Naive thymus-derived CD4-positive, alpha-beta T cell (primary cell): ENCODE measurements at regions not wholly inside any gene's neighbourhood (a gene's known extent, or its start where the extent isn't known, plus 50 kb on each side); places are given as distances from the start of the nearest gene placed in this dataset.
"Not testable (repeated sequence)": the region's sequence is repeated elsewhere in the genome, so short reads cannot be mapped to it uniquely, and the experiment has no call there.

Experiments used
- ATAC-seq: fragments of 150-1000 bp; cut with Tn5 transposase; 2 replicates; pipeline ENCODE4 v1.10.0; 2021; ENCODE audit warnings: mild to moderate bottlenecking, moderate library complexity
- CTCF ChIA-PET: fragments of 350-600 bp; sonication (Branson Sonifier 250); formaldehyde crosslinking; loops from one replicate; lab custom pipeline; 2021; ENCODE audit warnings: antibody characterized with exemption; lab: Charles Lee
- POLR2A ChIA-PET: fragments of 350-600 bp; sonication (Branson Sonifier 250); formaldehyde crosslinking; loops from one replicate; lab custom pipeline; 2021; ENCODE audit warnings: antibody characterized with exemption, inconsistent platforms; lab: Charles Lee
- DNase-seq, 9 donors: peaks; one replicate each; pipeline versions ENCODE4 v3.0.0 to v3.0.0-alpha.2; 2020 to 2022; ENCODE audit warnings: mixed read lengths in 1 of 9
- H3K27ac ChIP-seq: one replicate; pipeline ENCODE4 v1.7.0; 2013; ENCODE audit warnings: mild to moderate bottlenecking, low read depth, low read length, moderate library complexity
- H3K27me3 ChIP-seq, 2 donors: one replicate each; pipeline ENCODE4 v1.7.0; 2013; ENCODE audit warnings: low read length in 2 of 2, mild to moderate bottlenecking in 2 of 2, moderate library complexity in 2 of 2; ENCODE audit not compliant: control insufficient read depth in 2 of 2, insufficient read depth in 2 of 2
- H3K36me3 ChIP-seq, 3 experiments: 1 replicate in 2 of 3; 2 replicates in 1 of 3; pipeline ENCODE4 v1.7.0; 2013; ENCODE audit warnings: low read length in 3 of 3, mild to moderate bottlenecking in 3 of 3, moderate library complexity in 1 of 3; ENCODE audit not compliant: insufficient read depth in 3 of 3, control insufficient read depth in 2 of 3
- H3K4me1 ChIP-seq, 2 donors: one replicate each; pipeline ENCODE4 v1.7.0; 2013; ENCODE audit warnings: low read length in 2 of 2, mild to moderate bottlenecking in 2 of 2, moderate library complexity in 1 of 2; ENCODE audit not compliant: control insufficient read depth in 2 of 2, insufficient read depth in 2 of 2
- H3K4me3 ChIP-seq: 2 replicates; pipeline ENCODE4 v1.7.0; 2013; ENCODE audit warnings: mild to moderate bottlenecking, low read length
- H3K9me3 ChIP-seq, 3 experiments: 1 replicate in 2 of 3; 2 replicates in 1 of 3; pipeline ENCODE4 v1.7.0; 2013; ENCODE audit warnings: low read length in 3 of 3; ENCODE audit not compliant: control insufficient read depth in 2 of 3
- H3K27ac Mint-ChIP-seq, 9 donors: one replicate each; pipeline ENCODE4 v1.8.0; 2020 to 2022; ENCODE audit warnings: mixed read lengths in 9 of 9, mild to moderate bottlenecking in 8 of 9, moderate library complexity in 5 of 9, inconsistent platforms in 2 of 9
- H3K27me3 Mint-ChIP-seq, 5 donors: one replicate each; pipeline ENCODE4 v1.8.0; 2021 to 2022; ENCODE audit warnings: mixed read lengths in 5 of 5, mild to moderate bottlenecking in 1 of 5
- H3K36me3 Mint-ChIP-seq, 5 donors: one replicate each; pipeline ENCODE4 v1.8.0; 2020 to 2022; ENCODE audit warnings: mixed read lengths in 5 of 5, mild to moderate bottlenecking in 3 of 5, inconsistent platforms in 1 of 5
- H3K4me1 Mint-ChIP-seq, 7 donors: one replicate each; pipeline ENCODE4 v1.8.0; 2020 to 2022; ENCODE audit warnings: mixed read lengths in 7 of 7, mild to moderate bottlenecking in 3 of 7, inconsistent platforms in 1 of 7
- H3K4me3 Mint-ChIP-seq, 10 donors: one replicate each; pipeline ENCODE4 v1.8.0; 2020 to 2022; ENCODE audit warnings: mild to moderate bottlenecking in 10 of 10, mixed read lengths in 10 of 10, moderate library complexity in 6 of 10, inconsistent platforms in 2 of 10
- H3K9me3 Mint-ChIP-seq, 11 donors: one replicate each; pipeline ENCODE4 v1.8.0; 2020 to 2022; ENCODE audit warnings: mixed read lengths in 11 of 11, mild to moderate bottlenecking in 4 of 11, inconsistent platforms in 1 of 11, moderate library complexity in 1 of 11
- intact Hi-C, 2 donors: fragments of 100-400 bp; cut with micrococcal nuclease; formaldehyde crosslinking; loops; one replicate each; pipeline ENCODE4 v1.15.1; 2023

DNA sequence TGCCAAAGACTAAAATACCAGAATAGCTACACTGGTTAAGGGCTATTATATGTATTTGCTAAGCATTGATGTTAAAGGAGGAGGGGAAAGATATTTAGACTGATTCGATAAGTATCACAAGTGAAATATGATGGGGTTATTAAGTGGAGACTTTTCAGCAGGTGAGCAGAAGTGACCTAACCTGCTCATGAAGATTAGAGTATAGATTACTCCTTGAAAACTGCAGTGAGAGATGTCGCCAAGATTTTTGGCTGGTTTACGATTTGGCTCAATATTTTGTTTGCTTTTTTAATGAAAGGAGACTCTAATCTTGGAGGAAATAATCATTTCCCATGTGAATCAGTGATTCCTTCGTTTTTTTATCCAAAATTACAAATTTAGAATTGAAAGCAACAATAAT lies 1279.5 kb upstream of the TENM4 start:
- Mint-ChIP-seq H3K9me3 (peaks cover 0 to 14% (median 4%) of the 10 kb centered on the region in 11 donors), H3K36me3 (no peaks in the 10 kb centered on the region), H3K27ac (no peak overlapping the region), H3K27me3 (no peaks in the 10 kb centered on the region), H3K4me3 (no peak overlapping the region), H3K4me1 (no peaks in the 10 kb centered on the region)
- Histone ChIP-seq H3K4me1 (no peaks in the 10 kb centered on the region), H3K27ac (no peak overlapping the region), H3K4me3 (no peak overlapping the region), H3K36me3 (no peaks in the 10 kb centered on the region), H3K9me3 (no peaks in the 10 kb centered on the region), H3K27me3 (no peaks in the 10 kb centered on the region)
- DNase-seq: no peak
- intact Hi-C loops: no loop called here
- CTCF ChIA-PET: no interaction called here
- no peak for ATAC-seq
- POLR2A ChIA-PET: no interaction called here

DNA sequence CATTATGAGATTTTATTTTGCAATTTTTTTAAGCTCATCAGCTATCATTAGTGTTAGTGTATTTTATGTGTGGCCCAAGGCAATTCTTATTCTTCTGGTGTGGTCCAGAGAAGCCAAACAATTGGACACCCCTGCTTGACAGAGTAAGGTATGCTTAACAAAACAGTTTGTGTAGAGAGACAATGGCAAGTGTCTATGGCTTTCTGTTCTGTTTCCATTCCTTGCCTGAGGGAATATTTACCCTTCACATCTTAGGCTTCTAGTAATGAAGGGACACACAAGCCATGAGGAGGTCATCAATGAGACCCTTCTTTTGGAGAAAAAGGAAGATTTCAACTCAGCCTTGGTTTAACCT lies 1278.4 kb upstream of the TENM4 start:
- CTCF ChIA-PET: no interaction called here
- ATAC-seq (no peak), DNase-seq (no peak)
- peaks cover 0 to 14% (median 5%) of the 10 kb centered on the region in 11 donors for H3K9me3 Mint-ChIP-seq
- Histone ChIP-seq H3K4me3 (no peak overlapping the region), H3K36me3 (no peaks in the 10 kb centered on the region), H3K27ac (no peak overlapping the region), H3K27me3 (no peaks in the 10 kb centered on the region), H3K9me3 (no peaks in the 10 kb centered on the region), H3K4me1 (no peaks in the 10 kb centered on the region)
- H3K27ac Mint-ChIP-seq: no peak overlapping the region
- H3K4me1 Mint-ChIP-seq: no peaks in the 10 kb centered on the region
- intact Hi-C loops: no loop called here
- H3K36me3 Mint-ChIP-seq: no peaks in the 10 kb centered on the region
- POLR2A ChIA-PET: no interaction called here
- H3K27me3 Mint-ChIP-seq: no peaks in the 10 kb centered on the region
- no peak overlapping the region for H3K4me3 Mint-ChIP-seq

DNA sequence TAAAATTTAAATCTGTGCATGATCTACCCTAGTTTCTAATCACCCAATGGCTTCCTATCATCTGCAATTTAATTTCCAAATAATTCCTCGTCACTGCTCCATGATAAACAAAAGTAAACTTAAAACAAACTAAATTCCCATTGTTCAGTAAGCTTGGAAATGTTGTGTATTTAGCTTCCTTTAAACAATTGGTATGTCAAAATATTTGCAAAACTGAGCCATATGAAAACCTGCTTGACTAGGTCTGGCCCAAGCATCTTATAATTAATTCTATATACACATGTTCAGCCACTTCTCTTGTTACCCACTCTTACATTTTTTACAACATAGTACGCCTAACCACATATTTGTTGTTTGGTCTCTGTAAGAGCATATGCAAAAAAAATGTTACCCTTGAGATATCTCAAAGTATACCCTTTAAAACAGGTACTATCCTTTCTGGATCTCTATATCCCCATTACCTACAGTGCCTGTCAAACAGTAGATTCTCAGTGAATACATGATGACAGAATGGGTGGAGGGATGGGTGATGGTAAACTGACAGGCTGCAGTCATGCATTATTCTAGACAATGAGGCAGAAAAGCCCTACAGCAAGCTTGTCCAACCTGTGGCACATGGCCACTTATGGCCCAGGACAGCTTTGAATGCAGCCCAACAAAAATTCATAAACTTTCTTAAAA lies 1277.9 kb upstream of the TENM4 start:
- H3K27me3 ChIP-seq: no peaks in the 10 kb centered on the region
- H3K36me3 ChIP-seq: no peaks in the 10 kb centered on the region
- ATAC-seq: no peak
- H3K27ac ChIP-seq: no peak overlapping the region
- POLR2A ChIA-PET: no interaction called here
- Mint-ChIP-seq H3K27ac (no peak overlapping the region), H3K4me3 (no peak overlapping the region), H3K27me3 (no peaks in the 10 kb centered on the region), H3K4me1 (no peaks in the 10 kb centered on the region), H3K36me3 (no peaks in the 10 kb centered on the region), H3K9me3 (peaks cover 0 to 14% (median 5%) of the 10 kb centered on the region in 11 donors)
- CTCF ChIA-PET: no interaction called here
- intact Hi-C loops: no loop called here
- DNase-seq: no peak
- H3K4me3 ChIP-seq: no peak overlapping the region
- no peaks in the 10 kb centered on the region for H3K4me1 ChIP-seq
- H3K9me3 ChIP-seq: no peaks in the 10 kb centered on the region

DNA sequence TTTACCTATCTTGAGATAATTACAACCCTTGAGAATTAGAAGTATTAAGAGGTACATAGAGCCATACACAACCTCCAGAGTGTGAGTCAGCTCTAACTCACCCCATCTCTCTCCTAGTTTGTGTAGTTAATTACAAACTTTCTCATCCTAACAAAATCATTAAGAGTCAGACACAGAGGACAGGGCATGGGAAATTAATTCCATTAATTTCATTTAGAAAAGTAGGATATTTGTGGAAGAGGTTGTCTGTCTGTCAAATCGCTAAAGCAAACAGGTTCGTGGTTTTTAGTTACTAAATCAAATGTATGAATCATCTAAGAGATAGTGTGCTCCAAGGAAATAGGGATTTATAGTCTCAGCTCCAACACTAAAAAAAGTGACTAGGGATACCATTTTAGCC lies 1261.4 kb upstream of the TENM4 start:
- POLR2A ChIA-PET: no interaction called here
- Histone ChIP-seq H3K27ac (no peak overlapping the region), H3K27me3 (no peaks in the 10 kb centered on the region), H3K36me3 (no peaks in the 10 kb centered on the region), H3K9me3 (no peaks in the 10 kb centered on the region), H3K4me1 (no peaks in the 10 kb centered on the region), H3K4me3 (no peak overlapping the region)
- H3K4me1 Mint-ChIP-seq: no peaks in the 10 kb centered on the region
- H3K27me3 Mint-ChIP-seq: no peaks in the 10 kb centered on the region
- no peak for DNase-seq
- H3K4me3 Mint-ChIP-seq: no peak overlapping the region
- no peak overlapping the region for H3K27ac Mint-ChIP-seq
- CTCF ChIA-PET: no interaction called here
- no peaks in the 10 kb centered on the region for H3K36me3 Mint-ChIP-seq
- intact Hi-C loops: no loop called here
- ATAC-seq: no peak
- peaks cover 0 to 32% (median 8%) of the 10 kb centered on the region in 11 donors for H3K9me3 Mint-ChIP-seq

DNA sequence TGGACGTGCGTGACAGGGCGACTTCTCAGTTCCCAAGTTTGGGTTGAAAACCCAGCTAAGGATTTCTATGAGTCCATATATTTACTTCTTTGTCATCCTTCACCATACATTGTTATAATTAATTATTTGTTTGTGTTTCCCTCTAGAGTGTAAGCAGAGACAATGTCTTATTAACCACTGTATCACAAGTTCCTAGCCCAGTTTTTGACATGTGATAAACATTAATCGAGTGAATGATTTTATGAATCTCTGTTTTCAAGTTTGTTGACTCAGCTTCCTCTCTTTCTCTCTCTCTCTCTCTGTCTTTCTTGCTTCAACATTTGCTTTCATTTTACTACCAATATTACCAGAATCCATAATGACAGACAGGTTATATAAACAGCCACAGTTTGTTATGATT lies 1259.6 kb upstream of the TENM4 start:
- Mint-ChIP-seq H3K27ac (no peak overlapping the region), H3K36me3 (no peaks in the 10 kb centered on the region), H3K9me3 (peaks cover 0 to 27% (median 9%) of the 10 kb centered on the region in 11 donors), H3K4me1 (no peaks in the 10 kb centered on the region), H3K27me3 (no peaks in the 10 kb centered on the region), H3K4me3 (no peak overlapping the region)
- intact Hi-C loops: no loop called here
- ATAC-seq (no peak), DNase-seq (no peak)
- H3K36me3 ChIP-seq: no peaks in the 10 kb centered on the region
- H3K9me3 ChIP-seq: no peaks in the 10 kb centered on the region
- H3K4me3 ChIP-seq: no peak overlapping the region
- ChIA-PET POLR2A (no interaction called here), CTCF (no interaction called here)
- no peaks in the 10 kb centered on the region for H3K27me3 ChIP-seq
- no peaks in the 10 kb centered on the region for H3K4me1 ChIP-seq
- no peak overlapping the region for H3K27ac ChIP-seq

DNA sequence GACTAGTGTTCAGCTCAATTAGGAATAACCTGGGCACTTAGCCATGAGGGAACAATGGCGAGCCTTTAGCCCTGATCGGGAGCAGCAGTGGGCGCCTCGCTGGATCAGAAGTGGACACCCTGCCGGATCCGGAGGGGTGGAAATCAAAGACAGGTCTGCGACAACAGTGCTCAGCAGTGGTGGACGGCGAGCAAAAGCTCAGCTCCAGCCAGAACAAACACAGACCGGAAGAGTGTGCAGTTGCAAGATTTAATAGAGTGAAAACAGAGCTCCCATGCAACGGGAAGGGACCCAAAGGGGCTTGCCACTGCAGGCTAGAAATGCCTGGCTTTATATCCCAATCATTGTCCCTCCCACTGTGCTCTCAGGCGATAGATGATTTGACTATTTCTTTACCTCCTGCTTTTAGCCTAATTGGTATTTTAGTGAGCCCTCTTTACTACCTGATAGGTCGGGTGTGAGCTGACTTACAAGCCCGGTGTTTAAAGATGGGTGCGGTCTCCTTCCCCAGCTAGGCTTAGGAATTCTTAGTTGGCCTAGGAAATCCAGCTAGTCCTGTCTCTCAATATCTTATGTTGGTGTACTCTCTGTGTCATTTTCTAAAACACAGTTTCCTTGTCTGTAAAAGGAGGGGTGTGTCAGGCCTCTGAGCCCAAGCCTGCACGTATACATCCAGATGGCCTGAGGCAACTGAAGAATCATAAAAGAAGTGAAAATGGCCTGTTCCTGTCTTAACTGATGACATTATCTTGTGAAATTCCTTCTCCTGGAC lies 1258.8 kb upstream of the TENM4 start:
- CTCF ChIA-PET, H3K36me3 Mint-ChIP-seq, H3K4me3 ChIP-seq, H3K27me3 ChIP-seq, DNase-seq, ATAC-seq, H3K4me3 Mint-ChIP-seq, H3K4me1 ChIP-seq, H3K9me3 ChIP-seq, H3K27me3 Mint-ChIP-seq, POLR2A ChIA-PET, H3K27ac ChIP-seq, H3K36me3 ChIP-seq, H3K27ac Mint-ChIP-seq, H3K4me1 Mint-ChIP-seq, intact Hi-C loops: not testable (repeated sequence)
- H3K9me3 Mint-ChIP-seq: peaks cover 0 to 22% (median 7%) of the 10 kb centered on the region in 11 donors

DNA sequence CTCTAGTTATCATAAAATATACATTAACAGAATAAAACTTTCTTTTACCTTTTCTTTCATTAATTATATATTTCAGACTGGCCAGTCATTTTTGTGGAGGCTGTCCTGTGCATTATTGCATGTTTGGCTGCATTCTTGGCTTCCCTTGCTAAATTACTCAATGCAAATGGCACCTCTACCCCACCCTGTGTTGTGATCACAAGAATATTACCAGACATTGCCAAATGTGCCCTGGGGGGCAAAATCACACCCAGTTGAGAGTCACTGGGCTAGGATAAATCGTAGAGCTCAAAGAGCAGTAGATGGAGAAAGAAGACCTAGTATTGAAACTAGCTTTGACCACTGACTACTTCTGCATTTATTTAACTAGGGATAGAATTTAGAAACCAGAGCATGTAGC lies 1257.8 kb upstream of the TENM4 start:
- ChIA-PET CTCF (no interaction called here), POLR2A (no interaction called here)
- Histone ChIP-seq H3K4me1 (no peaks in the 10 kb centered on the region), H3K27me3 (no peaks in the 10 kb centered on the region), H3K4me3 (no peak overlapping the region), H3K27ac (no peak overlapping the region), H3K36me3 (no peaks in the 10 kb centered on the region), H3K9me3 (no peaks in the 10 kb centered on the region)
- Mint-ChIP-seq H3K27ac (no peak overlapping the region), H3K27me3 (no peaks in the 10 kb centered on the region), H3K36me3 (no peaks in the 10 kb centered on the region), H3K9me3 (peaks cover 0 to 18% (median 5%) of the 10 kb centered on the region in 11 donors), H3K4me3 (no peak overlapping the region), H3K4me1 (no peaks in the 10 kb centered on the region)
- no peak for ATAC-seq
- no peak for DNase-seq
- intact Hi-C loops: no loop called here
